GM12873 (cell line): ENCODE measurements at regions not wholly inside any gene's neighbourhood (a gene's known extent, or its start where the extent isn't known, plus 50 kb on each side); places are given as distances from the start of the nearest gene placed in this dataset.

ENCODE experiments used
- TF ChIP-seq, protein P1 (sequence below): IDR thresholded peaks from 2 replicates; pipeline ENCODE4 v1.5.1; 2012; ENCODE audit warnings: low read depth, mild to moderate bottlenecking, moderate library complexity, low read length, control low read depth; ENCODE audit not compliant: insufficient read depth; ENCODE audit errors: missing control alignments

DNA sequence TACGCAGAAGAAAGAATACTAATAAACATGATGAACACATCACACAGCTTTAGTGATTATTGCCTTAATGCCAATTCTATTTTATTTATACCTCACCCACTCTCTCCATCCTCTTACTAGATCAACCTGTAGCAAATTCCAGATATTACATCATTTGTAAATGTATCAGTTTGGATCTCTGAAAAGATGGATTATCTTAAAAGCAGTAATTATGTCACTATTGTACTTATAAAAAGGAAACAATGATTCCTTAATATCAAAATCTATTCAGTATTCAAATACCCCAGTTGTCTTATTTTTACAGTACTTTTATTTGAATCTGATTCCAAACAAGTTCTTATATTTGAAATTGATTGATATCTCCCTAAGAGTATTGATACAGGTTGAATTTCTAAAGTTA is 892.8 kb upstream of the MDGA2 start:
- TF ChIP-seq, protein P1, sequence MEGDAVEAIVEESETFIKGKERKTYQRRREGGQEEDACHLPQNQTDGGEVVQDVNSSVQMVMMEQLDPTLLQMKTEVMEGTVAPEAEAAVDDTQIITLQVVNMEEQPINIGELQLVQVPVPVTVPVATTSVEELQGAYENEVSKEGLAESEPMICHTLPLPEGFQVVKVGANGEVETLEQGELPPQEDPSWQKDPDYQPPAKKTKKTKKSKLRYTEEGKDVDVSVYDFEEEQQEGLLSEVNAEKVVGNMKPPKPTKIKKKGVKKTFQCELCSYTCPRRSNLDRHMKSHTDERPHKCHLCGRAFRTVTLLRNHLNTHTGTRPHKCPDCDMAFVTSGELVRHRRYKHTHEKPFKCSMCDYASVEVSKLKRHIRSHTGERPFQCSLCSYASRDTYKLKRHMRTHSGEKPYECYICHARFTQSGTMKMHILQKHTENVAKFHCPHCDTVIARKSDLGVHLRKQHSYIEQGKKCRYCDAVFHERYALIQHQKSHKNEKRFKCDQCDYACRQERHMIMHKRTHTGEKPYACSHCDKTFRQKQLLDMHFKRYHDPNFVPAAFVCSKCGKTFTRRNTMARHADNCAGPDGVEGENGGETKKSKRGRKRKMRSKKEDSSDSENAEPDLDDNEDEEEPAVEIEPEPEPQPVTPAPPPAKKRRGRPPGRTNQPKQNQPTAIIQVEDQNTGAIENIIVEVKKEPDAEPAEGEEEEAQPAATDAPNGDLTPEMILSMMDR: no peak

DNA sequence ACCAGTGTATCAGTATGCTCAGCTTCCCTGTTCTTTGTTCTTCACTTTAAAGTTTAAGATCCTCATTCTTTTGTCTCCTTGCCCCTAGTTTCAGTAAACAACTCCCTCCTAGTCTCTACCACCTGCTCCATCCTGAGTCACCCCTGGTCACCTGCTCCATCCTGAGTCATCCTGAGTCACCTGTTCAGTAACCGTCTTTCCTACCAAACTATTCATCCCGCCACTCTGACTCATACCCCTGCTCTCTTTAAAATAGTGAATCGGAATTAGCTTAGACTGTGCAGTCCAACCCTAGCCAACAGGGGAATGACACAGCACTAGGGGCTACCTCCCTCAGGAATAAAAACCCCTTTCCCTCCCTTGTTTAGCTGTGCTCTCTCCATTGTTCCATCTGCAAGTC is 888.1 kb upstream of the MDGA2 start:
- TF ChIP-seq, protein P1: no peak

DNA sequence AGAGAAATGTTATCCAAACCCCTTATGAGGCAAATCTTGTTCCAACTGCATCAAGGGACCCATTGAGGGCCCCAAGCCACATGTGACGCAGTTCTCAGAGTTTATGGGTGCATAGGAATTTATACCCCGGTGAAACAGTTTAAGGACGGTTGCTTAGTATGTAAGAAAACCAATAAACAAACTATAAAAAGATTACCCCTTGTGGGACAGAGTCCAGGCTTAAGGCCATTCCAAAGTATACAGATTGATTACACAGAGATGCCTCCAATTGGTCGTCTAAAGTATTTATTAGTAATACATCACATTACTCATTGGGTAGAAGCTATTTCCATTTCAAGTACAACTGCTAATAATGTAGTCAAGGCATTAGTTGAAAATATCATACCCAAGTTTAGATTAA is 885.0 kb upstream of the MDGA2 start:
- TF ChIP-seq, protein P1: no peak

DNA sequence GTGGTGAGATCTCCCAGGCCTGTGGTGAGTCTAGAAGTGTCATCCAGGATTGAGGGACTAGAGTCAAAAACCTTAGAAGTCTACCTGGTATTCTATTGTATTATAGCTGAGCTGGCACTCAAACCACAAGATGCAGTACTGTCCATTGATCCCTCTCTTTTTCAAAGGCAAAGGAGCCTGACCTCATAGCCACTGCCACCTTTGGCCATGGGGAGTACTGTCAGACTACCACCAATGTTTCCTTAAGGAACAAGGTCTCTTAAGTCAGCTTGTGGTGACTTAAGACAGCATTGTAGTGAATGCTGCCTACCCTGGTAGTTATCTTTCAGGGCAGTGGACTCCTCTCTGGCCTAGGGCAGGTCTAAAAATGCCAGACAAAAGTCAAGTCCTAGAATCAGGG is 878.0 kb upstream of the MDGA2 start:
- TF ChIP-seq, protein P1: no peak

DNA sequence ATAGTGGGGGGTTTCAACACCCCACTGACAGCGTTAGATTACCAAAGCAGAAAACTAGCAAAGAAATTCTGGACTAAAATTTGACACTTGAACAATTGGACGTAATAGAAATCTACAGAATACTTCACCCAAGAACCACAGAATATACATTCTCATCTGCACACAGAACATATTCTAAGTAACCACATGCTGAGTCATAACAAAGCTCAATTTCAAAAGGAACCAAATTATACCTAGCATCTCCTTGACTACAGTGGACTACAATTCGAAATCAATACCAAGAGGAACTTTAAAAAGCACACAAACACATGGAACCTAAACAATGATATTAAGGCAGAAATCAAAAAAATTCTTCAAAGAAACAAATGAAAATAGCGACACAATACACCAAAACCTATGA is 871.6 kb upstream of the MDGA2 start:
- TF ChIP-seq, protein P1: no peak

DNA sequence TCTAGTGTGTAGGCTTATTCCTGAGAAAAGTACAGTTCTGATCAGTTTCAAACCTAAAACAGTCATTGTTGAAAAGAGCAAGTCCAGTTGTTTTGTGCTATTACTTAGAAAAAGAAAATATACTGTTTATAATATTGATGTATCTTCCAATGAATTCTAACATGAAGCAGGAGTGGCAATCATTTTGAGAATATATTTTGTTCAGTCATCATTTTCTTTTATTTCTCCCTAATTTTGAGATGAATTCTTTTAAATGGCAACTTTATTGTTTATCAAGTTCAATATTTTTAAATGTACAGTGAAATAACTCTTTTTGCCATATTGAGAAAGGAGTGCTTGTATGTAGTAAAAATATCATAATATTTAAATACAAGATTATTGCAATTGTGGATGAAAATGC is 862.2 kb upstream of the MDGA2 start:
- TF ChIP-seq, protein P1: no peak

DNA sequence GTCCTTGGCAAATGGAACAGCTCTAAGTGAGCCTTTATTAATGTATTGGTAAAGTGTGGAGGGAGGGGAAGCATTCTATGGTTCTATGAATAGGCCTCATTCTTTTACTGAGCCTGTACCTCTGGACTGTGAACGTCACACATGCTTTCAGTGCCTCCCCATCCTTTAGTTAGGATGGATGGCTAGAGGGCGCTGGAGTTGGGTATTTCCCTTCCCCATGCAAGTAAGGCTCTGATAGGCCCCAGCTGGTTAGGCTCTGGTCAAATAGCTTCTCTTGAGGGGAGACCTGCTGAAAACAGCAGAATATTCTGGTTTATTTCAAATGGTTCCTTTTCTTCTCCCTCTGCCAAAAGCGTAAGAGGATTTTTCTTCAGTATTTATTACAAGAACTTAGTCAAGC is 860.9 kb upstream of the MDGA2 start:
- TF ChIP-seq, protein P1: no peak

DNA sequence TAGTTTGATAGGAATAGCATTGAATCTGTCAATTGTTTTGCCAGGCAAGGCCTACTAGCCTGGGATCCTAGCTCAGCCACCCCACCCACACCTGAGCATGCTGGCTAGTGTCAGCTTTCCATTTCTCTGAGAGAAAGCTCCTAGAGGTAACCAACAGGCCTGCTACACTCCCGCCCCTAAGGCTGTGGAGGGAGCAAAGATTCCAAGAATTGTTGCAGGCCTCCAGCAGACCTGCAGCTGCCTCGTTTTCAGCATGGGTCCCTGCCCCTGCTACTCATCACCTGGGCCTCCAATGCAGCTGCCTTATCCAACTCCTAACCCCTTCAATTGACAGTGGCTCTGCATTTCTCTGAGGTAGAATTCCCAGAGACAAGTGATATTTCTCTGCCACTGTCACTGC is 852.4 kb upstream of the MDGA2 start:
- TF ChIP-seq, protein P1: no peak
